Amniotic epithelial cell (primary cell): ENCODE measurements at regions not wholly inside any gene's neighbourhood (a gene's known extent, or its start where the extent isn't known, plus 50 kb on each side); places are given as distances from the start of the nearest gene placed in this dataset.

Experiments
- DNase-seq: peaks from one replicate; pipeline ENCODE4 v3.0.0-alpha.2; 2010; ENCODE audit warnings: low read depth

DNA sequence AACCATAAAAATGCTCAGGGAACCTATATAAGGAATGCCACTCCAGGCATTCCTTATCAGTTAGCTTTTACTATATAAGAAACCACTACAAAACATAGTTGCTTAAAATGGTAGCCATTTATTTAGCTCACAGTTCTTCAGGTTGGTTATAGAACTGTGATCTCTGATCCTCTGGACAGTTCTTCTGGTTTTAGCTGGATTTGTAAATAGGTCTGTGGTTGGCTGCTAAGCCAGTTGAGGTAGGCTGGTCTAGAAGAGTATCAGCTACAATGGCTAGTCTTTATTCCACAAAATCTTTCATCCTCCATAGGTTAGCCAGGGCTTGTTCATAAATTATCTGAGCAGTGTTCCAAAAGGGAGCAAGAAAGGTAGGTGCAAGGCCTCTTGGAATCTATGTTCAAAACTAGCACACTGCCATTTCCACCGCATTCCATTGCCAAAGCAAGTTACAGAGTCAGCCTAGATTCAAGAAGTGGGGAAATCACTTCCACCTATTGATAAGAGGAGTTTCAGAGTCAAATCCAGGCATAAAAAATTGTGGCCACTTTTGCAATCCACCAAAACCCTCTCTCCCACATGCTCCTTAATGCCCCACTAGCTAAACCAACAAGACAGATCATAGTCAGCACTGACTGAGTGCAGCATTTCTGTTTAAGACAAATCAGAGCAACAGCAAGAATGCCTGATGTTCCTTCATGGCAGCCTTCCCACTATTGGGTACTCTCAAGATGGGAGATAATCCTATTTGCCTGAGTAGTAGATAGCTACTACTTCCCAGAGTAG lies 146.4 kb downstream of the IRS1 start:
- peak; percentile 90 for DNase-seq

DNA sequence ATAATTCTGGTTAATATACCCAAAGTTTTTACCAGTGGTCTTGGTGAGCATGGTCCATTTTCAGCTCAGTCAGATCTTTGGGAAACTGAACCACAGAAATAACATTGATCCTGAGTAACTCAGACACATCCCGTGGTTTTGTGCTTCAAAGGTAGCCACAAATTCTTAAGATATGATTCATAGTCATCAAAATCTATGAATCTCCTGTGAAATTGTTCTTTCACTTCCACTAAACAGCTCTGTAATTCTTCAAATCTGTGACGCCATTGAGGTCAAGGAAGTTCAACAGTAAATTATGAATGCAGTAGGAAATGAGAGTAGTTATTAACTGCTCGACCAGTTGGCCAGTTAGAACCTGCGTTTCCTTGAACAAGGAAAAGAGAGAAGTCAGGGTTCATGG lies 147.3 kb downstream of the IRS1 start:
- peak; percentile 98 for DNase-seq

DNA sequence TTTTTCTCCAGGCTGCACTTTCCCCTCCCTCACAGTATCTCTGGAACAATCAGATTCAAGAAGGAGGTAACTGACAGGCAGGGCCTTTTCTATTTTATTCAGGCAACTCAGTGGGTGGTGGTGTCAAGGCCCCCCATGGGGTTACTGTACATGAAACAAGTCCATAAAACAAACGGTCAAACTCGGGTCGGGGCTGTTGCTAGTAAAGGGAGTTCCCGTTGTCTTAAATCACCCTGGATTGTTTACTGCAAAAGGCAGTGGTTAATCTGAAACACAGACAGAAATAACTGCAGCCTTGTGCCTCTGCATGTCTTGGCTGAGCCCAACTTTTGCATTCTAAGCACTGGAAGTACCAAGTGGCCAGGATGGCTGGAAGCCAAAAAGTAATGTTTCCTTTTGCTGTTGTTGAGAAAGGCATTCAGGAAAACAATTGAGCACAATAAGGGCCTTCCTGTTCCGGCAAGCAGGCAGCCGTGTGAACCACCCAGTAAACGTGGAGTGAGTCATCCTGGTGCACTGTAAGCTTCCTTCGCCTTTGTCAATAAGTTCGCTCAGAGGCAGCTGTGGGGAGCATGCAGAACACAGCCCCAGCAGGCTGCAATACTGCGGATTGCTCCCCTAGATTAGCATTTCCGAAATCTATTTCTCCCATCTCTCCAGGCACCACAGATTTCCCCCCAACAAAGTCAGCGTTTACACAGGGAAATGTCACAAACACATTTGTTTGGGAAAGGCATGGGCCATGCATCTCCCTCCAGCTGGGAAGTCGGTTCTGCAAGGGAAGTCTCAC lies 149.6 kb downstream of the IRS1 start:
- DNase-seq, result peak; percentile 98

DNA sequence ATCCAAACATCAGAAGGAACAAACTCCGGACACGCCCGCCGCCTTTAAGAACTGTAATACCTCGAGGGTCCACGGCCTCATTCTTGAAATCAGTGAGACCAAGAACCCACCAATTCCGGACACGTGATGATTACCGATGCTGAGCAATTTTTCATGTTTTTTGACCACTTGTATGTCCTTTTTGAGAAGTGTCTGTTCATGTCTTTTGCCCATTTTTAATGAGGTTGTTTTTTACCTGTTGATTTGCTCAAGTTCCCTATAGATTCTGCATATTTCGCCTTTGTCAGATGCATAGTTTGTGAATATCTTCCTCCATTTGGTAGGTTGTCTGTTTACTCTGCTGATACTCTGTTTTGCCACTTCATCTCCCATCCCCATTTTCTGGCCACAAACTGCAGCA lies 150.4 kb downstream of the IRS1 start:
- DNase-seq, result no peak

DNA sequence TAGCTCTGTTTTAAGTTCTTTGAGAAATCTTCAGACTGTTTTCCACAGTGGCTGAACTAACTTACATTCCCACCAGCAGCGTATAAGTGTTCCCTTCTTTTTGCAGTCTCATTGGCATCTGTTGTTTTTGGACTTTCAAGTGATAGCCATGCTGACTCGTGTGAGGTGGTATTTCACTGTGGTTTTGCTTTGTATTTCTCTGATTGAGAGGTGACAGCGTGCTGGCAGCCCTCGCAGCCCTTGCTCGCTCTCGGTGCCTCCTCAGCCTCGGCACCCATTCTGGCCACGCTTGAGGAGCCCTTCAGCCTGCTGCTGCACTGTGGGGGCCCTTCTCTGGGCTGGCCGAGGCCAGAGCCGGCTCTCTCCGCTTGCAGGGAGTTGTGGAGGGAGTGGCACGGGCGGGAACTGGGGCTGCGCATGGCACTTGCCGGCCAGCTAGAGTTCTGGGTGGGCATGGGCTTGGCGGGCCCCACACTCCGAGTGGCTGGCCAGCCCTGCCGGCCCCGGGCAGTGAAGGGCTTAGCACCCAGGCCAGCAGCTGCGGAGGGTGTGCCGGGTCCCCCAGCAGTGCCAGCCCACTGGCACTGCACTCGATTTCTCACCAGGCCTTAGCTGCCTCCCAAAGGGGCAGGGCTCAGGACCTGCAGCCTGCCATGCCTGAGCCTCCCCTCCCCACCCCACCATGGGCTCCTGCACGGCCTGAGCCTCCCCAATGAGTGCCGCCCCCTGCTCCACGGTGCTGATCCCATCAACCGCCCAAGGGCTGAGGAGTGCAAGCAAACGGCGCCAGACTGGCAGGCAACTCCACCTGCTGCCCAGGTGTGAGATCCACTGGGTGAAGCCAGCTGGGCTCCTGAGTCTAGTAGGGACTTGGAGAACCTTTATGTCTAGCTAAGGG lies 151.8 kb downstream of the IRS1 start:
- DNase-seq, result peak; percentile 33

- DNase-seq, result peak; percentile 72
Measured at GRCh38 chr2:226644399-226644865, 155.2 kb downstream of the IRS1 start.

GRCh38 chr2:226643946-226644282 lies 155.7 kb downstream of the IRS1 start:
- DNase-seq, result no peak

GRCh38 chr2:226643030-226643945 lies 156.3 kb downstream of the IRS1 start:
- no peak for DNase-seq

DNA sequence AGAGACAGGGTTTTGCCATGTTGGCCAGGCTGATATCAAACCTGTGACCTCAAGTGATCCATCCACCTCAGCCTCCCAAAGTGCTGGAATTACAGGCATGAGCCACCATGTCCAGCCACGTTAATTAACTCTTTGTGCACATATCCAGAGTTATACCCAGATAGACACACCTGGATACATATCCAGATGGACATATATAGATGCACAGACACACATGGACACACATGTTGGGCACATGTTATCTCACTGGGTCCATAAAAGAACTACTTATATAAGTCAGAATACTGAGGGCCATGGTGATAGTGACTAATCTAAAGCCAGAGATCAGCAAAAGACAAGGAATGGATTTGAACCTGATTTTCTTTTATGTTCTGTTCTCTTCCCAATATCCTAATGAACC lies 158.6 kb downstream of the IRS1 start:
- no peak for DNase-seq

DNA sequence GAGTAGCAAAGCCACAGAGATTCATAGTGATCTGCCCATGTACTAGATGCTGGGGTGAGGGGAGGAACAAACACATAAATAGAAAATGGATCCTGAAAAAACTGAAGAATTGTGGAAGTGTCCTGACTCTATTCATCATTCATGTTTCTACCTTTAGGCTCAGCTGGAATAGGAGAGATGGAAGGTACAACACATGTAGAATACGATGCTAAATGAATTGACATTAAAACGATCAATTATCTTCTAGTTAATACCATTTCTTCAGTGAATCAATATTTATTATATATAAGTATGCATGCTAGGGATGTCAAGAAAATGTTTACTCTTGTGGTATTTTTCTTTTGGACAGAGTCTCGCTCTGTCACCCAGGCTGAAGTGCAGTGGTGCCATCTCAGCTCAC lies 159.1 kb downstream of the IRS1 start:
- no peak for DNase-seq

GRCh38 chr2:226639550-226639949 lies 160.1 kb downstream of the IRS1 start:
- DNase-seq, result no peak

- peak; percentile 47 for DNase-seq
Measured at GRCh38 chr2:226638576-226638975, 161.0 kb downstream of the IRS1 start.

GRCh38 chr2:226637383-226637782 lies 162.2 kb downstream of the IRS1 start:
- DNase-seq, result no peak

DNA sequence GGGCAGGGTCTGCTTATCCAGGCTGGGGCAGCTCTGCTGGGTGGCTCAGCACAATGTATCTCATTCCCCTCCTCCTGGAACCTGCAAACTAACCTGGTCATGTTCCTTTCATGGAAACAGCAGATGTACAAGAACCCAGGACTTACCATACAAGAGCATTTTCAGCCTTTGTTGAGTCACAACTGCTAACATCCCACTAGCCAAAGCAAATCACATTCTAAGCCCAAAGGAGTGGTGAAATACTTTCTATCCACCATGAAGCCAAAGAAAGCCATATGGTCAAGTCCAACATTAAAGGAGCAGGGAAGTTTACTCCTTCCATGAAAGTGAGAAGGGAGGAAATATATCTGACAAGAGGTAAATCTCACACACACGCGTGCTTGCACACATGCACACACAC lies 163.0 kb downstream of the IRS1 start:
- no peak for DNase-seq

DNA sequence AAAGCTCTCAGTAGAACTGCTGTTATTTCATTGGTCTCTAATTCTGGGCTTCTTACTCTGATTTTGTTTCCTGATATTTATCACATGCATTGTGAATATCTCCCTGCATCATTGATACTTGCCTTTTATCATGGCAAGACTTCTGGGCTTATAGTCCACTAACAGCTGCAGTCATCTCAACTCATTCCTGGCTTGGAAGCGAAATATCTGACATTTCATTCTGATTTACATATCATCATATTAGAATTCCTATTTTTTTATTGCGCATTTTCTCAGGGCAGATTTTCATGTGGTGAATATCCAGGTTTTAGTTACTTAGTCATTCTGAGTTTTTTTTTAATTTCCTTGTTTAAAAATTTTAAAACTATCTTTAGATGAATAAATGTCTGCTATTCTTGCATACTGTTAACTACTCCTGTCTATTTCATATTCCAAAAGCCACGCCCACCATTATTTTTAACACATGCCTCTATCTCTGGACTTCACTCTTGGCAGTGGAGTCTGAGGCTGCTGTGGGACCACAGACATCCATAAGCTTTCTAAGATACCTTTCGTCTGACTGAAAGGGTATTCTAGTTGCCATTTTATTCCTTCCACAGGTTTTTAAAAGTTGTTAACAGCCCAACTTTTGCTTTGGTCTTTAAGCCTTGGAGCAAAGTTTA lies 164.5 kb downstream of the IRS1 start:
- DNase-seq, result no peak

- peak; percentile 35 for DNase-seq
Measured at GRCh38 chr2:226631671-226632070, 167.9 kb downstream of the IRS1 start.

GRCh38 chr2:226631187-226631586 lies 168.4 kb downstream of the IRS1 start:
- DNase-seq, result no peak

DNA sequence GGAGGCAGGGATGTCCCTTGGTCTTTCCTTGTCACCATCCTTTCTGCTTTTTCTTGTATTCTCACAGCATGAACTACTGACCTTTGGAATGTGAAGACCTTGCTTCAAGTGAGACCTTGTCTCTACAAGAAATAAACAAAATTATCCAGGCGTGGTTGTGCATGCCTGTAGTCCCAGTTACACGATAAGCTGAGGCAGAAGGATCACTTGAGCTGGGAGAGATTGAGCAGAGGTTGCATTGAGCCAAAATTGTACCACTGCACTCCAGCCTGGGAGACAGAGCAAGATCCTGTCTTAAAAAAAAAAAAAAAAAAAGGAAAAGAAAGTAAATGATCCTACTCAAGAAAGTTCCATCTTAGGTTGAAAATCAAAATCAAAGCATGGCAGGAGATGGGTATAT lies 173.7 kb downstream of the IRS1 start:
- no peak for DNase-seq

DNA sequence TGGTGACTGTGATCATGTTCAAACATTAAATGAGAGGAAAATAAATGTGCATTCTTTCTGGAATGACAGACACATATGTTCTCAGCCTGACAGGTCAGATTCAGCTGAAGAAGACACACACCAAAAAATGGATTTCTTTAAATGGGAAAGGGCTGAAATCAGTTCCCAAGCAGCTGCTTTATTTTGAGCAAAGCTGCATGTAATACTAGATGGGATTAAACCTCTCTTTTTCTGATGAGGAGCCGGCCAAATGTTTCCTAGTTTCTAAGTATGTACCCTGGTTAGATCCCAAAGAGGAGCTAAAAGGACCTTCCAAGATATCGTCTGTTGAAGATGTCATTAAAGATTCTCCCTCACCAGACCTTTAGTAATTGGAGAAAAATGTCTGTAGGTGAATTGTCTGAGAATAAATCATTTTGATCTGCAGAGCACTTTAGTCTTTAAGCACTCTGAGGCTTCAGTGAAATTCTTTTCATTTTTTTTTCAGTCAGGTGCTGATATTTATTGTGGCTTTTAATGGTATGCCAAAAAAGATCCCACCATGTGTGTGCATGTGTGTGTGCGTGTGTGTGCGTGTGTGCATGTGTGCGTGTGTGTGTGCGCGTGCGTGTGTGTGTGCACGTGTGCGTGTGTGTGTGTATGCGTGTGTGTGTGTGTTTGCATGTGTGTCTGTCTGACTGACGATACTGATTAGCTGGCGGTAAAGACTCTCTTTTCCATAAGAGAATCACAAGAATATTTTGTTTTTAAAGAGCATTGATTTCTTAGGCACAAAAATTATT lies 175.8 kb downstream of the IRS1 start:
- peak; percentile 31 for DNase-seq

- no peak for DNase-seq
Measured at GRCh38 chr2:226622484-226622883, 177.1 kb downstream of the IRS1 start.
